Right lobe of liver (tissue), 6 donors: ENCODE measurements at regions not wholly inside any gene's neighbourhood (a gene's known extent, or its start where the extent isn't known, plus 50 kb on each side); places are given as distances from the start of the nearest gene placed in this dataset.

Experiments
- ATAC-seq, 4 donors: fragments of 200-7000 bp; cut with Tn5 transposase; one replicate each; pipeline ENCODE4 v1.9.1; 2020; ENCODE audit warnings: mild to moderate bottlenecking in 4 of 4, moderate library complexity in 4 of 4
- DNase-seq, 3 donors: peaks; one replicate each; pipeline ENCODE4 v3.0.0-alpha.2; 2020
- H3K27ac ChIP-seq, 3 donors: fragments of 200-600 bp; one replicate each; pipeline ENCODE4 v1.8.0; 2022
- H3K27me3 ChIP-seq, 2 donors: fragments of 200-600 bp; one replicate each; pipeline ENCODE4 v1.8.0; 2022
- H3K36me3 ChIP-seq, 4 donors: fragments of 200-600 bp; sonication (generic) in 1 of 4; one replicate each; pipeline versions ENCODE4 v1.5.1 to v1.8.0; 2017 to 2022; ENCODE audit warnings: control low read depth in 1 of 4
- H3K4me1 ChIP-seq, 4 donors: fragments of 200-600 bp; sonication (generic) in 1 of 4; one replicate each; pipeline versions ENCODE4 v1.5.1 to v1.8.0; 2017 to 2022; ENCODE audit warnings: control low read depth in 1 of 4
- H3K4me3 ChIP-seq, 3 donors: fragments of 200-600 bp; one replicate each; pipeline ENCODE4 v1.8.0; 2022
- H3K9me3 ChIP-seq, 4 donors: fragments of 200-600 bp; sonication (generic) in 1 of 4; one replicate each; pipeline versions ENCODE4 v1.5.1 to v1.8.0; 2017 to 2022; ENCODE audit warnings: control low read depth in 1 of 4
- CTCF ChIP-seq, 4 donors: fragments of 200-600 bp in 3 of 4; fragments of 450-650 bp in 1 of 4; IDR thresholded peaks; one replicate each; pipeline versions ENCODE4 v1.5.1 to v1.8.0; 2016 to 2022; ENCODE audit warnings: antibody characterized with exemption in 4 of 4, mild to moderate bottlenecking in 2 of 4
- POLR2A ChIP-seq: fragments of 450-650 bp; IDR thresholded peaks from one replicate; pipeline ENCODE4 v1.6.1; 2017; ENCODE audit warnings: antibody characterized with exemption, mild to moderate bottlenecking
- WGBS: methylation state at CpG from one replicate; pipeline ENCODE4 v1.1.6; 2018; ENCODE audit warnings: low coverage, low lambda C conversion rate; ENCODE audit not compliant: insufficient coverage; ENCODE audit errors: missing lambda C conversion rate; 5-methylcytosine and 5-hydroxymethylcytosine counted together
- intact Hi-C, 2 donors: fragments of 100-400 bp; cut with DNase I; formaldehyde crosslinking; loops; one replicate each; pipeline versions ENCODE4 v1.11.2 to v1.14.1; 2022
- donor health status: DM: no; HTN: yes; CAD: no.
- donor health status: DM: no; HTN: no; CAD: no.
- donor health status: DM: no; HTN: no; CAD: no.
- donor health status: DM: no; HTN: yes; CAD: no.
- donor health status: DM: no; HTN: yes; CAD: no.

GRCh38 chr10:10830293-10830986 lies 187.2 kb upstream of the CELF2 start:
- no peak for DNase-seq
- no peak for ATAC-seq
- Histone ChIP-seq H3K4me1 (no peaks in the 10 kb centered on the region), H3K27me3 (no peaks in the 10 kb centered on the region), H3K36me3 (no peaks in the 10 kb centered on the region), H3K27ac (no peak overlapping the region), H3K9me3 (no peaks in the 10 kb centered on the region), H3K4me3 (no peak overlapping the region)
- intact Hi-C loops: no loop called here
- whole genome bisulfite sequencing: 60% methylated on average over 6 of the region's 6 CpGs
- no peak for TF ChIP-seq POLR2A
- no peak for TF ChIP-seq CTCF (IDR thresholded peaks at IDR 0.05)

DNA sequence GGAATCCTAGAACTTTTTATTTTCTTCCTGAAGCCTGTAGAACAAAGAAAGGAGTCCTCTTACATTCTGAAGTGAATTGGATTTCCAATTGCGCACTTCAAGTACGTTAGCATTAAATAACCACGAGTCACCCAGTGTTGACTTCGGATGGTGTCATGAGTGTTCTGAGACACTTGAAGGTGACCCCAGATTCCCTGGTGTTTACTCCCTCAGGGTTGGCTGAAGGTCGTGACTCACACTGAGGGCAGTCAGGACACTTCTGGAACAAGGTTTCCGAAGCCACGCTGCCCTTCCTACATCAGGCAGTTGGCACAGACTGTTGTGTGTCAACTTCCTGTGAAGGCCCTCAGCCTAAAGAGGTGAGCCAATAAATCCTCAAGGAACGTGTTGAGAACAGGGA lies 186.6 kb upstream of the CELF2 start:
- Histone ChIP-seq H3K27me3 (no peaks in the 10 kb centered on the region), H3K4me3 (no peak overlapping the region), H3K27ac (no peak overlapping the region), H3K36me3 (no peaks in the 10 kb centered on the region), H3K4me1 (no peaks in the 10 kb centered on the region), H3K9me3 (no peaks in the 10 kb centered on the region)
- no peak for ATAC-seq
- DNase-seq: no peak
- intact Hi-C loops: no loop called here
- WGBS: 63% methylated on average over 8 of the region's 8 CpGs
- no peak for TF ChIP-seq POLR2A

DNA sequence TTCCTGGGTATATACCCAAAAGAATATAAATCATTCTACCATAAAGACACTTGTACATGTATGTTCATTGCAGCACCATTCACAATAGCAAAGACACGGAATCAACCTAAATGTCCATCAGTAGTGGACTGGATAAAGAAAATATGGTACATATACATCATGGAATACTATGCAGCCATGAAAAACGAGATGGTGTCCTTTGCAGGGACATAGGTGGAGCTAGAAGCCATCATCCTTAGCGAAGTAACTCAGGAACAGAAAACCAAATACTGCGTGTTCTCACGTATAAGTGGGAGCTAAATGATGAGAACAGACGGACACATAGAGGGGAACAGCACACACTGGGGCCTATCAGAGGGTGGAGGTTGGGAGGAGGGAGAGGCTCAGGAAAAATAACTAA lies 183.7 kb upstream of the CELF2 start:
- TF ChIP-seq POLR2A (no peak), CTCF (IDR thresholded peaks at IDR 0.05) (no peak)
- Histone ChIP-seq H3K9me3 (no peaks in the 10 kb centered on the region), H3K4me1 (no peaks in the 10 kb centered on the region), H3K36me3 (no peaks in the 10 kb centered on the region), H3K27ac (no peak overlapping the region), H3K4me3 (no peak overlapping the region), H3K27me3 (no peaks in the 10 kb centered on the region)
- 61% methylated on average over 6 of the region's 6 CpGs for WGBS
- intact Hi-C loops: no loop called here
- no peak for DNase-seq
- ATAC-seq: no peak

DNA sequence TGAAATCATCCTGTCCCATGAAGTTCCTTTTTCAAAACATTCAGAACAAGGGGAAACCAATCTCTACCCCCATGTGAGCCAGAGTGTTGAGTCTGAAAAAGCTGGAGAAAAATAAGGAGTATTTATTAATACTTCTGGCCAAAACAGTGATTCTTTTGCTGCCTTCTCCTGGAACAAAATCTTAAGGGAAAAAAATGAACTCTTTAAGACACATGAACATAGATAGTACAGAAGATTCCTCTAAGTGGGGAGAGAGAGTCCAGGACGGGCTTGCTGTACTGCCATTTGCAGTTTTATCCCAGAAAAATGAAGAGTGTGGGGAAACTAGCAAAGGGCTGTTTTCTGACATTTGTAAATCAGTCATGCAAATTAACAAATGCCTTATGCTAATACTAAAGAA lies 173.4 kb upstream of the CELF2 start:
- 13% methylated on average over 1 of the region's 1 CpG for WGBS

DNA sequence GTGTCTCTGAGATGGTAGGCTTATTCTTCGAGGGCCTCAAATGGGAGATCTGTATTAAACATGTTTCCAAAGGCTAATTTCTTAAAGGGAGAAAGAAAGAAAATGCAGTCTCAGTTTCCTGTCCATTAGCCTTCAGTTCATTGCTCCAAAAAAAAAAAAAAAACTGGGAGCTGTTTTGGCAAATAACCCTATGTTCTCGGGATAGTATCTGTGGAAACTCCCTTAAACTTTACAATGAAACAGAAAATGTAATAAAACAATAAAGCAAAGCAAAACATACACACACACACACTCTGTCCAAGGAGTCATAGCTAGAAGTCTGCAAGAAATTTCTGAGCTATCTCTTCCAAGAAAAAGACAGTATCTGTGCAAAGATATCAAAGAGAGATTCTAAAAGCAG lies 172.5 kb upstream of the CELF2 start:
- intact Hi-C loops: no loop called here
- ATAC-seq (no peak), DNase-seq (no peak)
- WGBS: 14% methylated on average over 2 of the region's 2 CpGs
- no peak for TF ChIP-seq CTCF (IDR thresholded peaks at IDR 0.05)
- TF ChIP-seq POLR2A: no peak
- Histone ChIP-seq H3K9me3 (no peaks in the 10 kb centered on the region), H3K27ac (no peak overlapping the region), H3K36me3 (no peaks in the 10 kb centered on the region), H3K4me3 (no peak overlapping the region), H3K27me3 (no peaks in the 10 kb centered on the region), H3K4me1 (no peaks in the 10 kb centered on the region)

More for the DNA sequence above, 173.4 kb upstream of the CELF2 start:
- Histone ChIP-seq H3K9me3 (no peaks in the 10 kb centered on the region), H3K4me3 (no peak overlapping the region), H3K36me3 (no peaks in the 10 kb centered on the region), H3K27me3 (no peaks in the 10 kb centered on the region), H3K4me1 (no peaks in the 10 kb centered on the region), H3K27ac (no peak overlapping the region)
- ATAC-seq (no peak), DNase-seq (no peak)
- no peak for TF ChIP-seq POLR2A
- TF ChIP-seq CTCF (IDR thresholded peaks at IDR 0.05): no peak
- intact Hi-C loops: no loop called here
